Body of pancreas (tissue), 4 donors: ENCODE measurements at regions not wholly inside any gene's neighbourhood (a gene's known extent, or its start where the extent isn't known, plus 50 kb on each side); places are given as distances from the start of the nearest gene placed in this dataset.

Experiments used
- CTCF ChIP-seq, 7 experiments: fragments of 450-650 bp in 4 of 7; fragments of 200-600 bp in 3 of 7; sonication (generic) in 3 of 7; IDR thresholded peaks; one replicate each; pipeline ENCODE4 v1.5.1; 2016 to 2019; ENCODE audit warnings: antibody characterized with exemption in 7 of 7
- POLR2A ChIP-seq, 3 donors: fragments of 450-650 bp; IDR thresholded peaks; one replicate each; pipeline ENCODE4 v1.6.1; 2016; ENCODE audit warnings: antibody characterized with exemption in 3 of 3, mild to moderate bottlenecking in 2 of 3

DNA sequence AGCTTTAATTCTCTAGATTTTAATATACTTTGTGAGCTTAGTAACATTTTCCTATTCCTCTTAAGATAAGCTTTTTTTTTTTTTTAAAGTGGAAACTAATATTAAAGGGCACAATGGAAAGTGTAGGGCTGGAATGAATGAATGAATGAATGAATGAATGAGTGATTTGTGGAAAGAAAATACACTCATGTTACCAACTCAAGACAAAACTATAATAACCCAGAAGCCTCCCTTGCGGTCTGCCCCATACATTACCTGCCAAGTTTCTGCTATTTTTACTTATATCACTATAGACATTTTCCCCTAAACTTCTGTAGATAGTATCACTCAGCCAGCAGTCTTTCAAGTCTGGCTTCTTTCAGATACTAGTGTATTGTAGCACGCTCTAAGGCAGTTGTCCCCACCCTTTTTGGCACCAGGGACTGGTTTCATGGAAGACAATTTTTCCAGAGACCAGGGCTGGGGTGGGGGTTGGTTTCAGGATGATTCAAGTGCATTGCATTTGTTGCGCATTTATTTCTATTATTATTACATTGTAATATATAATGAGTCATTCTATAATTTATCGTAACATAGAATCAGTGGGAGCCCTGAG, 932.2 kb downstream of the TBC1D22A start:
- TF ChIP-seq CTCF (IDR thresholded peaks at IDR 0.05) (no peak), POLR2A (IDR thresholded peaks at IDR 0.05) (no peak)
